GM12878 (cell line): ENCODE measurements at regions not wholly inside any gene's neighbourhood (a gene's known extent, or its start where the extent isn't known, plus 50 kb on each side); places are given as distances from the start of the nearest gene placed in this dataset.

ENCODE experiments used
- ATF7 ChIP-seq: fragments of 450-650 bp; IDR thresholded peaks from 2 replicates; pipeline ENCODE4 v1.6.1; 2016; ENCODE audit warnings: low read depth, mild to moderate bottlenecking
- CHD2 ChIP-seq: IDR thresholded peaks from 2 replicates; pipeline ENCODE4 v1.6.1; 2011; ENCODE audit warnings: low read depth, low read length, improper control_type of control experiment, borderline replicate concordance
- TF ChIP-seq, protein P1 (sequence below), 3 experiments: IDR thresholded peaks in 2 of 3; conservative IDR thresholded peaks in 1 of 3; 2 replicates each; pipeline ENCODE4 v1.5.1; 2011; ENCODE audit warnings: low read depth in 3 of 3, low read length in 3 of 3, mild to moderate bottlenecking in 3 of 3, control low read depth in 2 of 3, moderate library complexity in 2 of 3, inconsistent platforms in 1 of 3, mixed read lengths in 1 of 3; ENCODE audit not compliant: control insufficient read depth in 2 of 3, insufficient read depth in 1 of 3; ENCODE audit errors: extremely low read depth in 1 of 3

DNA sequence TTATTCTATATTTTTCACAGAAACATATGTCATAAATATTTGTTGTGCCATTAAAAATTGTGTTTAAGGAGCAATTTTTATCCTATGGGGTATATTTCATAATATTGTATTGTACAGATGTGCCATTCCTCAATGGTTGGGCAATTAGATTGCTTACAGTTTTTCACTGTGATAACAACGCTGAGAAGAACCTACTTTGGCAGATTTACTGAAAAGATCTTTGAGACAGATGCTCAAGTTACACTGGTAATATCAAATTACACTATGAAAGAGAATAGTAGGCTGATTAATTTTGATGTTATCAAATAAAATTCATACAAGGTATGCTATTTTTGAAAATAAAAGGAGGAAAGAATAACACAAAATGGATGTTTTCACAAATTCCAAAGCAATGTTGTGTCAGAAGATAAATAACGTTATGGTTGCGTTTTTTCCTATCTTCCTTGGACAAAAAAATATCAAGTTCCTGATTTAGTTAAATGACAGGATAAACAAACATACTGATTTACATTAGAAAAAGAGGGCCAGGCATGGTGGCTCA lies 335.1 kb upstream of the ZNF521 start:
- TF ChIP-seq ATF7 = no peak
- TF ChIP-seq, protein P1, sequence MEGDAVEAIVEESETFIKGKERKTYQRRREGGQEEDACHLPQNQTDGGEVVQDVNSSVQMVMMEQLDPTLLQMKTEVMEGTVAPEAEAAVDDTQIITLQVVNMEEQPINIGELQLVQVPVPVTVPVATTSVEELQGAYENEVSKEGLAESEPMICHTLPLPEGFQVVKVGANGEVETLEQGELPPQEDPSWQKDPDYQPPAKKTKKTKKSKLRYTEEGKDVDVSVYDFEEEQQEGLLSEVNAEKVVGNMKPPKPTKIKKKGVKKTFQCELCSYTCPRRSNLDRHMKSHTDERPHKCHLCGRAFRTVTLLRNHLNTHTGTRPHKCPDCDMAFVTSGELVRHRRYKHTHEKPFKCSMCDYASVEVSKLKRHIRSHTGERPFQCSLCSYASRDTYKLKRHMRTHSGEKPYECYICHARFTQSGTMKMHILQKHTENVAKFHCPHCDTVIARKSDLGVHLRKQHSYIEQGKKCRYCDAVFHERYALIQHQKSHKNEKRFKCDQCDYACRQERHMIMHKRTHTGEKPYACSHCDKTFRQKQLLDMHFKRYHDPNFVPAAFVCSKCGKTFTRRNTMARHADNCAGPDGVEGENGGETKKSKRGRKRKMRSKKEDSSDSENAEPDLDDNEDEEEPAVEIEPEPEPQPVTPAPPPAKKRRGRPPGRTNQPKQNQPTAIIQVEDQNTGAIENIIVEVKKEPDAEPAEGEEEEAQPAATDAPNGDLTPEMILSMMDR (IDR thresholded peaks at IDR 0.05 in 2 of 3, conservative IDR thresholded peaks at IDR 0.05 in 1 of 3; ENCODE audit: control insufficient read depth in 2 of 3, extremely low read depth in 1 of 3, insufficient read depth in 1 of 3, low read depth in 3 of 3, low read length in 3 of 3) = no peak
- TF ChIP-seq CHD2 = no peak
